Activated CD8-positive, alpha-beta memory T cell treated with anti-CD3 and anti-CD28 coated beads for 36 hours (primary cell): ENCODE measurements at regions not wholly inside any gene's neighbourhood (a gene's known extent, or its start where the extent isn't known, plus 50 kb on each side); places are given as distances from the start of the nearest gene placed in this dataset.

Experiments
- CTCF ChIA-PET: fragments of 350-600 bp; sonication (Branson Sonifier 250); formaldehyde crosslinking; loops from one replicate; lab custom pipeline; 2021; ENCODE audit warnings: antibody characterized with exemption; lab: Charles Lee
- POLR2A ChIA-PET: fragments of 350-600 bp; sonication (Branson Sonifier 250); formaldehyde crosslinking; loops from one replicate; lab custom pipeline; 2021; ENCODE audit warnings: antibody characterized with exemption; lab: Charles Lee

DNA sequence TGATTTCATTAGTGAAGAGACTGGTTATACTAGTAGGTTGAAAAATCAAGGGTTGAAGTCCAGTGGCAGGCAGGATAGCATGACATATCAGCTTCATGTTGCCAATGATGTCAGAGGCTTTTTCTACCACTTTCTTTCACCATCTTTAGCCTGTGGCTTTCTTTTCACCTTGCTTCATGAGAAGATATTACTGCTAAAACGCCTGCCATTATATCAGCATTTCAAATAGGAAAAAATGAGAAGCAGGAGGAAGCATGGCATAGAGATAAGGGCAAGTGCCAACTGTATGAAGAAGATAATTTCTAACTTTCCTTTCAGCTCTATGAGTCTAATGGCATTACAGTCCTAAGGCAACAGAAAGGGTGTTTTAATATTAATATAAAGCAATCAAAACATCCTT lies 270.2 kb upstream of the SYT4 start:
- POLR2A ChIA-PET = no interaction called here
- CTCF ChIA-PET = no interaction called here

- ChIA-PET CTCF (no interaction called here), POLR2A (no interaction called here)
Measured at GRCh38 chr18:43559507-43559906, 282.2 kb upstream of the SYT4 start.

- ChIA-PET POLR2A (no interaction called here), CTCF (no interaction called here)
Measured at GRCh38 chr18:43563780-43564179, 286.5 kb upstream of the SYT4 start.

DNA sequence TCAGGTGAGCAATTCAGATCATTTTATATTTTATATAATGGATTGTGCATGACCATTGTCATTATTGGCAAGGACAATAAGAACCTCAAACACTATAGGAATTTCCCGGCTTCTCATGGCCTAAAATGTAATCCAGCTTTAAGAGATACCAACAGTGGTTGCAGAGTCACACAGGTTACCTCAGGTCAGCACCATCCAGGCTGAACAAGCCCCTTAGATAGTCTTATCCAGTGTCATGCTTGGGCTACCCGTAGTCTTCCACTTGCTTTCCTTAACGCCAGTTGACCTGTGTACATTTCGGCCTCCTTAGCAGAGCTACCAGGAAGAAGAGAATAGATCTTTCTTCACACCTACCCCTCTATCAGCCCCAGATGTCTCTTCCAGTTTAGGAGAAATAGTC lies 293.3 kb upstream of the SYT4 start:
- CTCF ChIA-PET = interaction anchor here (1.0 to 1.6 kb wide), 2 partner anchors 15 to 24 kb away, joined by 4 to 5 read pairs; no protein-coding TSS in a partner anchor
- POLR2A ChIA-PET = no interaction called here

DNA sequence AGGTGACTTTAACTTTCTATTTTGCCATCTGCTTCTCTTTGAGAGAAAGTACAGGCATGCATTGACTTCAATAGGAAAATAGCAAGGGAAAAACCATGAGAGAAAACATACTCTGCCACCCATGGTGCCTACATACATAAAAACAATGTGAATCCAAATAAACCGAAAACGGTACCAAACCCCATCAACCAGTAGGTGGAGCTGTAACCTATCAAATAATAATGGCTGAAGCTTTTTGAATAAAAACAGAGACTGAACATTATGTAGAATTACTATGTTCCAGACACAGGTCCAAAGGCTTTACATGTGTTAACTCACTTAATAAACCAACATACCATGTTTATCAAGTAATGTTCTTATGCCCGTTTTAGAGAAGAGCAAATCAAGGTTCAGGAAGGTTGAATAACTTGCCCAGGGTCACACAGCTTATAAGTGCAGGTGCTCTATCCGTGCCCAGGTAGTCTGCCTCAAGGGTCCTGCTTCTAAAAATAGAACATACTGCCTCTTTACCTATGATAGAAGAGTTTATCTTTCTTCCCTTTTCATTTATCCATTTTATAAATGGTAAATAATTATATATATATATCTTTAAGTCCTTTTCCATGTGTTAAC lies 293.9 kb upstream of the SYT4 start:
- POLR2A ChIA-PET = no interaction called here
- CTCF ChIA-PET = interaction anchor here (0.9 to 1.6 kb wide), 3 partner anchors 15 to 1813 kb away, joined by 3 to 5 read pairs (median 4); no protein-coding TSS in a partner anchor

- ChIA-PET CTCF (interaction anchor here (0.9 kb wide), 1 partner anchor 15 kb away, joined by 3 read pairs; no protein-coding TSS in a partner anchor), POLR2A (no interaction called here)
Measured at GRCh38 chr18:43572163-43572562, 294.9 kb upstream of the SYT4 start.

GRCh38 chr18:43574974-43575373 lies 297.7 kb upstream of the SYT4 start:
- ChIA-PET CTCF (no interaction called here), POLR2A (no interaction called here)

- CTCF ChIA-PET = no interaction called here
- POLR2A ChIA-PET = no interaction called here
Measured at GRCh38 chr18:43578211-43578610, 300.9 kb upstream of the SYT4 start.

DNA sequence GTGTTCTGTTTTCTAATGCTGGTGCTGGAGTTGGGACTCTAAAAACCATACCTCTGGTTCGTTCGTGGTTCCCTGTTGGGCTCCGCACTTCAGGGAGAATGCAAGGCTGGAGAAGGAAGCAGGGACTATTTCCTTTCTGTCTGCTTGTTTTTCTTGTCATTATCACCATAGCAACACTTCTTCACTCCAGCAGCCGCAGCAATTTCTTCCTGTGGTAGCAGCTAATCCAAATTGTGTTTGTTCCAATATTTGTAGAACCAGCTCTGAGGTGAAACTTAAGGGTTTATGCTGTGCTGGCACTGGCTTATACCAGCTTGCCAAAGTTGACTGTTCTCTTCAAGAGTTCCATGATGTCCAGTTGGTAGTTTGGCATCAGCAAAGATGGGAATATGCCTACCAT lies 301.4 kb upstream of the SYT4 start:
- CTCF ChIA-PET = no interaction called here

DNA sequence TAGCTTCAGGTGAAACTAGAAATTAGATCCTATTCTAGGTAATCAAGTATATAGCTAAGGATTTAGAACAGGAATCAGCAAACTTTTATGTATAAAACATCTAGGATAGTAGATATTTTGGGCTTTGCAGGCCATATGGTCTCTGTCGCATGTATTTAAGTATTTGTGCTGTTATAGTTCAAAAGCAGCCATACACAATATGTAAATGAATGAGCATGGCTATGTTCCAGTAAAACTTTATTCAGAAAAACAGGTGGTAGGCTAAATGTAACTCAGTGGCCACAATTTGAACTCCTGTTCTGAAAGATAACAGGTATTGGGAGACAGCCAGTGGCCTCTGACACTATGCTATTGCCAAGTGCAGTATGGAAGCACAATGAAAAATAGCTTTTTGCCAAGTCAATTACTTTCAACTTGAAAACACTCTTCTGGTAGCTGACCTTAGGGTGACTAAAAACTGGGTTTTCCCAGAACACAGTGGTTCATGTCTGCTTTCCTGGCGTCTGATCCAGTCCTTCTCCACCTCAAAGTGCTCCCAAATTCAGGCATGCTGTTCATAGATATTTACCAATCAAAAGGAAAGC lies 304.7 kb upstream of the SYT4 start:
- CTCF ChIA-PET = no interaction called here

More for the DNA sequence above, 301.4 kb upstream of the SYT4 start:
- POLR2A ChIA-PET = no interaction called here

DNA sequence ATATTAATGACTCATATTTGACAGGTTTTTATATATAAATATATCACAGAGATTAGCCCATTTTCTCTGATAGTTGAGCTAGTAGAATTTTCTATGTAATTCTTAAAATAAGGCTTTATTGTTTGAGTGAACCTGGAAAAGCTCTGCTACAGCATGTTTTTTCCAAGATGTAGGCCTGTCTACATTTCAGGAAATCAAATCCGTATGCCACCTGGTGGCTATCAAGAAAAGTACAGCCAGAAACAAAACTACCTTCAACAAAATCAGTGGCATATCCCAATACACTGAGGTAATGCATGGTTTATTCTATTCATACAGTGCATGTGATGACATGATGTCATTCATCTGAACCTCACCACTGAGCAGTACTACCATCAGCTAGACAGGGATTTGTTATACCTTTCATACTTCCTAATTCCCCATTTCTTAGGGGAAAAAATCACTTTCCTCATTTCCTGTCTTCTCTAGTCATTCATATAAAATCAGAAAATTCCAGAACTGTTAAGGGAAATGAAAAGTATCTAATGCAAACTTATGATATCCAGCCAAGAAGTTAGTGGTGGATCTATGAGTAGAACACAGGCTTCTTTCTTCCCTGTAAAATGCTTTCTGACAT lies 310.4 kb upstream of the SYT4 start:
- ChIA-PET POLR2A (interaction anchor here (0.6 kb wide), 1 partner anchor 155 kb away, joined by 3 read pairs; no protein-coding TSS in a partner anchor), CTCF (interaction anchor here (0.7 to 1.2 kb wide), 2 partner anchors 10 to 16 kb away, joined by 3 read pairs; no protein-coding TSS in a partner anchor)

More for the DNA sequence above, 304.7 kb upstream of the SYT4 start:
- POLR2A ChIA-PET = no interaction called here

DNA sequence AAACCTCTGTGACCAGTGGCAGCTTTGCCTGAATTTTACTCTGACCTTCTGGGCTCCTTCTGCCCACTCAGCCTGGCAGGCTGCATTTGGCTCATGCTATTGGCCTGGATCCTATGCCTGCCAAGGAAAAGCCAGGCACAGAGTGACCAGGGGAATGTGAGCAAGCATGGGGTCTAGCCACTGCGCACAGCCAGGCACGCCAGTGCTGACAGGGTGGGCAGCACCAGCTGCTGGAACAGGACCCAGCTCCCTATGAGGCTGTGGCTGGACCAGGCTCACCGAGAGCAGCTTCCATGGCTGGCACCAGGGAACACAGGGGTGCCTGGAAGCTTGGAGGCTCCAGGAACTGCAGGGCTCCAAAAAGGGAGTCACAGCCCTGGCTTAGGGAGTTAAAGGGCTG lies 311.5 kb upstream of the SYT4 start:
- POLR2A ChIA-PET = no interaction called here

GRCh38 chr18:43589611-43590151 lies 312.4 kb upstream of the SYT4 start:
- ChIA-PET CTCF (no interaction called here), POLR2A (no interaction called here)

More for the DNA sequence above, 311.5 kb upstream of the SYT4 start:
- CTCF ChIA-PET = no interaction called here

DNA sequence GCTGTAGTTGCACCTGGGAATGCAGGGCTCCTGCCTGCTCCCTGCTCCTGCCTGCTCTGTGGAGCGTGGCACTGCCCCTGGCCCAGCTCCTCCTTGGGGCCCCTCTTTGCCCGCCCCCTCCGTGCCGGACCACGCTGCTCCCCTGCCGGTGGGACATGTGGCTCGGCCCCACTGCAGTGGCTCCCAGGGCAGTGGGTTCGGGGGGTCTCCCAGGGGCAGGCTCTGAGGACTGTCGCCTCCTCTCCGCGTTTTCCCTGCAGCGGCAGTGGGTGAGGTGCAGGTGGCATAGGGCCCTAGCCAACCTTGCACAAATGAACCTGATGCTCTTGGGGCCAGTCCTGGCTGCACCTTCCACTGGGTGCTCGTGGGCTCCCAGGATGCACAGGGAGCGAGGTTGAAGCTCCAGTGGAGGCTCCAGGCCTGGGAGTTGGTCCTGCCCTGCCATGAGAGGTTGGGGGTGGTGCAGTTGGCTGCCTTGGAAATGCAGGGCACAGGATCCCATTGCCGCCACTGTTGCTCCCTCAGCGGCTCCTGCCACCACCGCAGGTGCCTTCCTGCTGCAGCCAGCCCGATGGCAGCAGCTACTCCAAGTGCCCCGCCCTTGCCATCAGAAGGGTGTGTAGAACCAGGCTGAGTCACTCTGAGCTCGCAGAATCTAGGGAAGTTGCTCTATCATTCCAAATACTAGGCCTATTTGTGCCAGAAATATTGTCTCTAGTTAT lies 313.1 kb upstream of the SYT4 start:
- CTCF ChIA-PET = no interaction called here
- POLR2A ChIA-PET = no interaction called here

GRCh38 chr18:43592269-43592668 lies 315.0 kb upstream of the SYT4 start:
- CTCF ChIA-PET = no interaction called here
- POLR2A ChIA-PET = no interaction called here

DNA sequence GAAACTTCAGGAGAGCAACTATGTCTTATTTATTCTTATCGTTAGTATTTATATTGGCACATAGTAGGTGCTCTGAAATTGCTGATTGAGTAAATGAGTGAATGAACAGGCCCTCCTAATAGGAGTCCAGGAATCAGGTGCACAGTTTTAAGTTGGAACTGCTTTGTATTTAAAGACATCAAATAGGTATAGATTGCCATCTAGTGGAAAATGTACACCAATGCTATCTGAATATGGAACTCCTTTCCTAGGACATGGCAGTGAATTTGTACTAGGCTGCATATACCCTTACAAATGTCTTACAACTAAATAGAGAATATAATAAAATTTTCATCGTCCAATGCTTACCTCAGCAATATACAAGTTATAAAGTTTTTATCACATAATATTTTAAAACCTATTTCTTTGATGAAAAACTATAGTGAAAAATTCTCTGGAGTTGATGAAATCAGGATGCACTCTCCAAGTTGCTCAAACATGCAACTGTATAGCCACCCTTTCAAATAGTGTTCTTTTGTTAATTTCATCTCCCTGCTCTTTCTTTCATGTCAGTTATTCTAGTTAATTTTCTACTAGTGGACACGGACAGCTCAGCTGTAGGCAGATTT lies 318.9 kb upstream of the SYT4 start:
- ChIA-PET CTCF (no interaction called here), POLR2A (no interaction called here)

DNA sequence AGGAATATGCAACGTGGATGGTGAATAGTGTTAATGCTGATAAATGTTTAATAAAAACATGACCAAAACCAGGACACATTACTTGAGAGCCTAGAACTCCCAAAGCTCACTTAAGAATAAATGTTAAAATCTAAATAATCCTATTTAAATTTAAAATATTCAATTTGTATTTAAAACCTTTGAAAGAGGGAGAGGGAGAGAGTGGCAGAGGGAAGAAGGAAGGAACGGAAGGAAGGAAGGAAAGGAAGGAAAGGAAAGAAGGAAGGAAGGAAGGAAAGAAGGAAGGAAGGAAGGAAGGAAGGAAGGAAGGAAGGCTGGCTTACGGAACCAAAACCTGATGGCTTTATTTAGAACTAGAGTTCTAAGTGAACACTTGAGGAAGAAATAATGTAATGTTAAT lies 324.1 kb upstream of the SYT4 start:
- POLR2A ChIA-PET = no interaction called here
- CTCF ChIA-PET = no interaction called here

GRCh38 chr18:43605224-43605623 lies 327.9 kb upstream of the SYT4 start:
- ChIA-PET CTCF (no interaction called here), POLR2A (no interaction called here)

GRCh38 chr18:43606795-43607194 lies 329.5 kb upstream of the SYT4 start:
- POLR2A ChIA-PET = no interaction called here
- CTCF ChIA-PET = no interaction called here
